GM12878 (cell line): ENCODE measurements at regions not wholly inside any gene's neighbourhood (a gene's known extent, or its start where the extent isn't known, plus 50 kb on each side); places are given as distances from the start of the nearest gene placed in this dataset.

ENCODE experiments used
- ATAC-seq: fragments of 200-7000 bp; cut with Tn5 transposase; 3 replicates; pipeline ENCODE4 v1.9.1; 2020; ENCODE audit warnings: mild to moderate bottlenecking, moderate library complexity
- BruUV-seq: library from RNA; stranded (reverse); fragments of 400-500 nt; replicated peaks from 2 replicates; lab custom pipeline; 2021; lab: Mats Ljungman, UMichigan
- CTCF ChIA-PET: fragments of 300-600 bp; sonication (Branson Sonifier 250); formaldehyde crosslinking; extraction: SDS; loops from one replicate; lab custom pipeline; 2021; ENCODE audit warnings: inconsistent platforms; lab: Yijun Ruan, JAX
- POLR2A ChIA-PET: fragments of 350-600 bp; formaldehyde crosslinking; extraction: SDS; loops from one replicate; lab custom pipeline; 2021; ENCODE audit warnings: inconsistent platforms; lab: Charles Lee
- RAD21 ChIA-PET: fragments of 300-600 bp; sonication (Branson Sonifier 250); formaldehyde crosslinking; loops from one replicate; lab custom pipeline; 2023; ENCODE audit warnings: antibody characterized with exemption; ENCODE audit not compliant: unreplicated experiment; lab: Charles Lee
- SMC1A ChIA-PET: fragments of 300-600 bp; sonication (Branson Sonifier 250); formaldehyde crosslinking; loops from one replicate; lab custom pipeline; 2023; ENCODE audit not compliant: unreplicated experiment, uncharacterized antibody; lab: Charles Lee
- DNase-seq: peaks from one replicate; pipeline ENCODE4 v3.0.0-alpha.2; 2011; ENCODE audit warnings: low read depth, low spot score
- FAIRE-seq: peaks from 3 replicates; lab custom pipeline; 2011; peaks lifted over from hg19 to GRCh38; lab: Jason Lieb, UNC
- H2AFZ ChIP-seq: 2 replicates; pipeline ENCODE4 v1.6.0; 2011; ENCODE audit warnings: low read depth, low read length, control low read depth; ENCODE audit not compliant: control insufficient read depth
- H3K27ac ChIP-seq: 2 replicates; pipeline ENCODE4 v1.5.1; 2011; ENCODE audit warnings: control low read depth; ENCODE audit not compliant: control insufficient read depth, insufficient read depth
- H3K27me3 ChIP-seq, 2 experiments: replicated peaks in 1 of 2; 2 replicates each; pipeline versions ENCODE4 v1.6.0 to v1.6.1; 2011; ENCODE audit warnings: low read length in 1 of 2; ENCODE audit not compliant: control insufficient read depth in 2 of 2, insufficient read depth in 2 of 2
- H3K36me3 ChIP-seq, 2 experiments: 2 replicates each; pipeline ENCODE4 v1.5.1; 2011; ENCODE audit warnings: low read length in 1 of 2; ENCODE audit not compliant: control insufficient read depth in 2 of 2, insufficient read depth in 2 of 2
- H3K4me1 ChIP-seq: 2 replicates; pipeline ENCODE4 v1.6.1; 2011; ENCODE audit warnings: mild to moderate bottlenecking, low read length, moderate library complexity, mixed read lengths; ENCODE audit not compliant: control insufficient read depth, insufficient read depth
- H3K4me2 ChIP-seq: 2 replicates; pipeline ENCODE4 v1.6.0; 2011; ENCODE audit warnings: control low read depth; ENCODE audit not compliant: control insufficient read depth, insufficient read depth
- H3K4me3 ChIP-seq: fragments of 200-600 bp; sonication (generic); 2 replicates; pipeline ENCODE4 v1.5.1; 2016
- H3K79me2 ChIP-seq: 2 replicates; pipeline ENCODE4 v1.6.0; 2011; ENCODE audit warnings: low read length; ENCODE audit not compliant: control insufficient read depth, insufficient read depth
- H3K9ac ChIP-seq: 2 replicates; pipeline ENCODE4 v1.8.0; 2011; ENCODE audit warnings: low read length, control low read depth, mixed read lengths; ENCODE audit not compliant: control insufficient read depth, insufficient read depth
- H3K9me3 ChIP-seq: replicated peaks from 3 replicates; pipeline ENCODE4 v1.5.1; 2011; ENCODE audit warnings: mild to moderate bottlenecking, low read length; ENCODE audit not compliant: control insufficient read depth, insufficient read depth
- H4K20me1 ChIP-seq: 2 replicates; pipeline ENCODE4 v1.6.0; 2011; ENCODE audit not compliant: control insufficient read depth, insufficient read depth
- CHD1 ChIP-seq: IDR thresholded peaks from 2 replicates; pipeline ENCODE4 v1.6.1; 2012; ENCODE audit warnings: low read depth, low read length, improper control_type of control experiment
- CREM ChIP-seq: IDR thresholded peaks from 2 replicates; pipeline ENCODE4 v1.6.1; 2014; ENCODE audit warnings: antibody characterized with exemption, low read depth
- EZH2 ChIP-seq: IDR thresholded peaks from 2 replicates; pipeline ENCODE4 v1.6.1; 2012; ENCODE audit warnings: low read depth, mild to moderate bottlenecking, control low read depth, inconsistent platforms, low read length, borderline replicate concordance; ENCODE audit not compliant: control insufficient read depth
- HDGF ChIP-seq: fragments of 450-650 bp; IDR thresholded peaks from 2 replicates; pipeline ENCODE4 v1.6.1; 2016; ENCODE audit warnings: antibody characterized with exemption
- MEF2A ChIP-seq: IDR thresholded peaks from 2 replicates; pipeline ENCODE4 v1.6.1; 2011; ENCODE audit warnings: low read depth, mild to moderate bottlenecking, low read length, moderate library complexity; ENCODE audit not compliant: insufficient read depth
- MYC ChIP-seq: IDR thresholded peaks from 2 replicates; pipeline ENCODE4 v1.6.1; 2011; ENCODE audit warnings: mild to moderate bottlenecking, low read length, moderate library complexity, inconsistent platforms; ENCODE audit not compliant: insufficient read depth, insufficient replicate concordance, insufficient read length, severe bottlenecking
- NR2F1 ChIP-seq: fragments of 450-650 bp; conservative IDR thresholded peaks from 2 replicates; pipeline ENCODE4 v1.6.1; 2017; ENCODE audit warnings: mild to moderate bottlenecking
- SUZ12 ChIP-seq: fragments of 200-600 bp; sonication (generic); IDR thresholded peaks from one replicate; pipeline ENCODE4 v1.6.1; 2018; ENCODE audit warnings: antibody characterized with exemption, mild to moderate bottlenecking; ENCODE audit not compliant: unreplicated experiment
- TARDBP ChIP-seq: IDR thresholded peaks from 2 replicates; pipeline ENCODE4 v1.6.1; 2016; ENCODE audit warnings: borderline replicate concordance
- ZSCAN29 ChIP-seq: fragments of 450-650 bp; IDR thresholded peaks from 2 replicates; pipeline ENCODE4 v1.6.1; 2017; ENCODE audit warnings: mild to moderate bottlenecking, moderate library complexity
- WGBS: methylation state at CpG from one replicate; pipeline ENCODE4 v1.1.6; 2016; ENCODE audit warnings: low lambda C conversion rate; ENCODE audit not compliant: insufficient replicate concordance, insufficient coverage; ENCODE audit errors: missing lambda C conversion rate; 5-methylcytosine and 5-hydroxymethylcytosine counted together
- in situ Hi-C: fragments of 300-500 bp; cut with MboI; formaldehyde crosslinking; loops from 9 replicates; pipeline ENCODE4 v1.14.3; 2018; ENCODE audit warnings: mixed read lengths
- intact Hi-C: fragments of 100-400 bp; cut with micrococcal nuclease; formaldehyde crosslinking; loops from one replicate; pipeline ENCODE4 v1.14.2; 2022; ENCODE audit not compliant: unreplicated experiment
- TF ChIP-seq, protein P1 (sequence below): IDR thresholded peaks from 2 replicates; pipeline ENCODE4 v1.6.1; 2011; ENCODE audit warnings: low read depth, mild to moderate bottlenecking, low read length, moderate library complexity, borderline replicate concordance; ENCODE audit errors: extremely low read depth
- TF ChIP-seq, protein P2 (sequence below): fragments of 450-650 bp; IDR thresholded peaks from 2 replicates; pipeline ENCODE4 v1.6.1; 2017; ENCODE audit warnings: antibody characterized with exemption, mild to moderate bottlenecking, moderate library complexity
- TF ChIP-seq, protein P3 (sequence below): fragments of 450-650 bp; IDR thresholded peaks from 2 replicates; pipeline ENCODE4 v1.6.1; 2017; ENCODE audit warnings: mild to moderate bottlenecking, moderate library complexity
- TF ChIP-seq, protein P4 (sequence below): fragments of 450-650 bp; IDR thresholded peaks from 2 replicates; pipeline ENCODE4 v1.6.1; 2018; ENCODE audit warnings: borderline replicate concordance, mild to moderate bottlenecking; ENCODE audit not compliant: partially characterized antibody

DNA sequence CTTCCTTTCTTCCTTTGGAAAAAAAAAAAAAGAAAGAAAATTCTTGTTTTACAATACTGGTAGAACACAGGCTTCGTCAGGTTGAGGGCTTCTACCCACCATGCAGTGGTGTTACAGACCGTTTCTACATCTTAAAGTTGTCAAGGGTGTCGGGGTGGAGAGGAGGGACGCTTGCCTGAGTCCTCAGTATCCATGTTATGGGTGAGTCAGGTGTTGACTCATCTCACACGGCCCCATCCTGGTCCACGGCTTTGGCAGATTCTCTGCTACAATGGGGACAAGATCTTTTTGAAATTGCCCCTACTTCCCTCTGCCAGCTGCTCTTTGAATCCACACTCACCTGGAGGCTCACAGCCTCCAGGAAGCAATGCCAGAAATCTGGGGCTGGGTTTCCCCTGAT is 310.3 kb upstream of the ZFP42 start (continued):
- no peak for TF ChIP-seq TARDBP
- TF ChIP-seq, protein P1, sequence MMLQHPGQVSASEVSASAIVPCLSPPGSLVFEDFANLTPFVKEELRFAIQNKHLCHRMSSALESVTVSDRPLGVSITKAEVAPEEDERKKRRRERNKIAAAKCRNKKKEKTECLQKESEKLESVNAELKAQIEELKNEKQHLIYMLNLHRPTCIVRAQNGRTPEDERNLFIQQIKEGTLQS, result no peak

DNA sequence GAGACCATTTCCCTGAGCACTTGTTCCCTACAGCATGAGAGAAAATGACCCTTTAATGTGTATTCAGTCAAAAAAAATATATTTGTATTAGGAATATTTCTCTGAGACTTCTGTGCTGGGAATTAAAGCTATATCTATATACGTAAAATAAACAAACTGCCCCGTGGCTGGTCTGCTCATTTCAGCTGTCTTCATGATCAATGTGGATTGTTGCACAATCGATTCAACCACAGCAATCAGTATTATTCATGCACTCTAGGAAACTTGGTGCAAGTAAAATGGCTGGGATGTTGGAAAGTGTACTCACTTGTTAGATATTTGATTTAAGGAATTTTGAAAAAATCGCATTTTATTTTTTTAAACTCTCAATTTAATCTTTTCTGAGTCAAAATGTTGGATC is 307.9 kb upstream of the ZFP42 start:
- ChIA-PET POLR2A (no interaction called here), SMC1A (no interaction called here), RAD21 (no interaction called here), CTCF (no interaction called here)
- no peak overlapping the region for H3K27ac ChIP-seq
- in situ Hi-C loops, result no loop called here
- H2AFZ ChIP-seq, result no peak overlapping the region
- no peaks in the 10 kb centered on the region for H3K4me1 ChIP-seq
- no peak for ATAC-seq
- no peak for FAIRE-seq
- no peaks in the 10 kb centered on the region for H4K20me1 ChIP-seq
- H3K9me3 ChIP-seq, result no peaks in the 10 kb centered on the region; the same call in 2 of the 3 replicates
- H3K79me2 ChIP-seq, result no peaks in the 10 kb centered on the region
- no peak overlapping the region for H3K4me3 ChIP-seq
- H3K4me2 ChIP-seq, result no peak overlapping the region
- H3K9ac ChIP-seq, result no peak overlapping the region
- no peaks in the 10 kb centered on the region for H3K36me3 ChIP-seq
- DNase-seq, result no peak
- intact Hi-C loops, result no loop called here
- no peaks in the 10 kb centered on the region for H3K27me3 ChIP-seq
- BruUV-seq, result no TSS peak
- 44% methylated on average over 4 of the region's 4 CpGs for WGBS
- no peak for TF ChIP-seq MYC
- no peak for TF ChIP-seq HDGF
- TF ChIP-seq, protein P2, sequence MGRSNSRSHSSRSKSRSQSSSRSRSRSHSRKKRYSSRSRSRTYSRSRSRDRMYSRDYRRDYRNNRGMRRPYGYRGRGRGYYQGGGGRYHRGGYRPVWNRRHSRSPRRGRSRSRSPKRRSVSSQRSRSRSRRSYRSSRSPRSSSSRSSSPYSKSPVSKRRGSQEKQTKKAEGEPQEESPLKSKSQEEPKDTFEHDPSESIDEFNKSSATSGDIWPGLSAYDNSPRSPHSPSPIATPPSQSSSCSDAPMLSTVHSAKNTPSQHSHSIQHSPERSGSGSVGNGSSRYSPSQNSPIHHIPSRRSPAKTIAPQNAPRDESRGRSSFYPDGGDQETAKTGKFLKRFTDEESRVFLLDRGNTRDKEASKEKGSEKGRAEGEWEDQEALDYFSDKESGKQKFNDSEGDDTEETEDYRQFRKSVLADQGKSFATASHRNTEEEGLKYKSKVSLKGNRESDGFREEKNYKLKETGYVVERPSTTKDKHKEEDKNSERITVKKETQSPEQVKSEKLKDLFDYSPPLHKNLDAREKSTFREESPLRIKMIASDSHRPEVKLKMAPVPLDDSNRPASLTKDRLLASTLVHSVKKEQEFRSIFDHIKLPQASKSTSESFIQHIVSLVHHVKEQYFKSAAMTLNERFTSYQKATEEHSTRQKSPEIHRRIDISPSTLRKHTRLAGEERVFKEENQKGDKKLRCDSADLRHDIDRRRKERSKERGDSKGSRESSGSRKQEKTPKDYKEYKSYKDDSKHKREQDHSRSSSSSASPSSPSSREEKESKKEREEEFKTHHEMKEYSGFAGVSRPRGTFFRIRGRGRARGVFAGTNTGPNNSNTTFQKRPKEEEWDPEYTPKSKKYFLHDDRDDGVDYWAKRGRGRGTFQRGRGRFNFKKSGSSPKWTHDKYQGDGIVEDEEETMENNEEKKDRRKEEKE, result no peak
- TF ChIP-seq, protein P3, sequence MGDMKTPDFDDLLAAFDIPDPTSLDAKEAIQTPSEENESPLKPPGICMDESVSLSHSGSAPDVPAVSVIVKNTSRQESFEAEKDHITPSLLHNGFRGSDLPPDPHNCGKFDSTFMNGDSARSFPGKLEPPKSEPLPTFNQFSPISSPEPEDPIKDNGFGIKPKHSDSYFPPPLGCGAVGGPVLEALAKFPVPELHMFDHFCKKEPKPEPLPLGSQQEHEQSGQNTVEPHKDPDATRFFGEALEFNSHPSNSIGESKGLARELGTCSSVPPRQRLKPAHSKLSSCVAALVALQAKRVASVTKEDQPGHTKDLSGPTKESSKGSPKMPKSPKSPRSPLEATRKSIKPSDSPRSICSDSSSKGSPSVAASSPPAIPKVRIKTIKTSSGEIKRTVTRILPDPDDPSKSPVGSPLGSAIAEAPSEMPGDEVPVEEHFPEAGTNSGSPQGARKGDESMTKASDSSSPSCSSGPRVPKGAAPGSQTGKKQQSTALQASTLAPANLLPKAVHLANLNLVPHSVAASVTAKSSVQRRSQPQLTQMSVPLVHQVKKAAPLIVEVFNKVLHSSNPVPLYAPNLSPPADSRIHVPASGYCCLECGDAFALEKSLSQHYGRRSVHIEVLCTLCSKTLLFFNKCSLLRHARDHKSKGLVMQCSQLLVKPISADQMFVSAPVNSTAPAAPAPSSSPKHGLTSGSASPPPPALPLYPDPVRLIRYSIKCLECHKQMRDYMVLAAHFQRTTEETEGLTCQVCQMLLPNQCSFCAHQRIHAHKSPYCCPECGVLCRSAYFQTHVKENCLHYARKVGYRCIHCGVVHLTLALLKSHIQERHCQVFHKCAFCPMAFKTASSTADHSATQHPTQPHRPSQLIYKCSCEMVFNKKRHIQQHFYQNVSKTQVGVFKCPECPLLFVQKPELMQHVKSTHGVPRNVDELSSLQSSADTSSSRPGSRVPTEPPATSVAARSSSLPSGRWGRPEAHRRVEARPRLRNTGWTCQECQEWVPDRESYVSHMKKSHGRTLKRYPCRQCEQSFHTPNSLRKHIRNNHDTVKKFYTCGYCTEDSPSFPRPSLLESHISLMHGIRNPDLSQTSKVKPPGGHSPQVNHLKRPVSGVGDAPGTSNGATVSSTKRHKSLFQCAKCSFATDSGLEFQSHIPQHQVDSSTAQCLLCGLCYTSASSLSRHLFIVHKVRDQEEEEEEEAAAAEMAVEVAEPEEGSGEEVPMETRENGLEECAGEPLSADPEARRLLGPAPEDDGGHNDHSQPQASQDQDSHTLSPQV, result no peak
- no peak for TF ChIP-seq ZSCAN29
- TF ChIP-seq, protein P4, sequence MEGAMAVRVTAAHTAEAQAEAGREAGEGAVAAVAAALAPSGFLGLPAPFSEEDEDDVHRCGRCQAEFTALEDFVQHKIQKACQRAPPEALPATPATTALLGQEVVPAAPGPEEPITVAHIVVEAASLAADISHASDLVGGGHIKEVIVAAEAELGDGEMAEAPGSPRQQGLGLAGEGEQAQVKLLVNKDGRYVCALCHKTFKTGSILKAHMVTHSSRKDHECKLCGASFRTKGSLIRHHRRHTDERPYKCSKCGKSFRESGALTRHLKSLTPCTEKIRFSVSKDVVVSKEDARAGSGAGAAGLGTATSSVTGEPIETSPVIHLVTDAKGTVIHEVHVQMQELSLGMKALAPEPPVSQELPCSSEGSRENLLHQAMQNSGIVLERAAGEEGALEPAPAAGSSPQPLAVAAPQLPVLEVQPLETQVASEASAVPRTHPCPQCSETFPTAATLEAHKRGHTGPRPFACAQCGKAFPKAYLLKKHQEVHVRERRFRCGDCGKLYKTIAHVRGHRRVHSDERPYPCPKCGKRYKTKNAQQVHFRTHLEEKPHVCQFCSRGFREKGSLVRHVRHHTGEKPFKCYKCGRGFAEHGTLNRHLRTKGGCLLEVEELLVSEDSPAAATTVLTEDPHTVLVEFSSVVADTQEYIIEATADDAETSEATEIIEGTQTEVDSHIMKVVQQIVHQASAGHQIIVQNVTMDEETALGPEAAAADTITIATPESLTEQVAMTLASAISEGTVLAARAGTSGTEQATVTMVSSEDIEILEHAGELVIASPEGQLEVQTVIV, result no peak
- TF ChIP-seq NR2F1, result no peak
- no peak for TF ChIP-seq CREM
- TF ChIP-seq MEF2A, result no peak
- no peak for TF ChIP-seq CHD1
- no peak for TF ChIP-seq EZH2
- no peak for TF ChIP-seq SUZ12
